HG02588 (cell line): ENCODE measurements at regions not wholly inside any gene's neighbourhood (a gene's known extent, or its start where the extent isn't known, plus 50 kb on each side); places are given as distances from the start of the nearest gene placed in this dataset.

Source experiments
- ATAC-seq: cut with Tn5 transposase; IDR thresholded peaks from one replicate; pipeline ENCODE4 v1.9.1; 2021; ENCODE audit warnings: mild to moderate bottlenecking, moderate library complexity; ENCODE audit not compliant: unreplicated experiment

DNA sequence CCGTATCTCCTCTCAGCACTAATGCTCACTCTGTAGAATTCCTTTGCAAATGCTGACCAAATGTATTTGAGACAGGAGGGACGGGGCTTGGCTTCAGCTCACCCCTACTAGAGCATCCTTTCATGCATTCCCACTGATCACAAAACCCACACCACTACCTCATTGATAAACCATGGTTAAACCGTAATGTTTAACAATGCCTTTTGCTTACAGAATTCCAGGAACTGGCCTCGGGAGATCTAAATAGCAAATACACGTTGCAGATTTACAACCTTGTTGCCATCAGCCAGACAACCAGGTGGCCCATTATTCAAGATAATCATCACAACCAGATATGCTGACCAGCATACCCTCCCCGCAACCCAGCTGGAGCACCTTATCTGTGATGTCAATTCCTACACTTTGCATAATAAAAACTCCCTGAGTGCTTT, 391.9 kb downstream of the KCTD8 start:
- no peak for ATAC-seq

DNA sequence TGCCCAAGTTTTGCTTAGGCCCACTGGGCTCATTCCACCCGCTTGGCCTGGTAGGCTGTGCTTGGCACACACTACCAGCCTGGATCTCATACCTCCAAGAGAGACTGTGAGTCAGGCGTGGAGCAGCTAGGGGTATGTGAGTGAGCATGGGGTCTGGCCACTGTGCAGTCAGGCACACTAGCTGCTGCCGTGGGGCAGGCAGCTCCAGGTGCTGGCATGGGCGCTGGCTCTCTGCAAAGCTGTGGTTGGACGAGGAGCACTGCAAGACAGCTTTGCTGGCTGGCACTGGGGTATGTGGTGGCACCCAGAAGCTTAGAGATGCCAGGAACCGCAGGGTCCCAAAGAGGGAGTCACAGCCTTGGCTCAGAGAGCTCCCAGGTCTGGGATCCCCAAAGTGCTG, 377.8 kb downstream of the KCTD8 start:
- ATAC-seq: no peak

DNA sequence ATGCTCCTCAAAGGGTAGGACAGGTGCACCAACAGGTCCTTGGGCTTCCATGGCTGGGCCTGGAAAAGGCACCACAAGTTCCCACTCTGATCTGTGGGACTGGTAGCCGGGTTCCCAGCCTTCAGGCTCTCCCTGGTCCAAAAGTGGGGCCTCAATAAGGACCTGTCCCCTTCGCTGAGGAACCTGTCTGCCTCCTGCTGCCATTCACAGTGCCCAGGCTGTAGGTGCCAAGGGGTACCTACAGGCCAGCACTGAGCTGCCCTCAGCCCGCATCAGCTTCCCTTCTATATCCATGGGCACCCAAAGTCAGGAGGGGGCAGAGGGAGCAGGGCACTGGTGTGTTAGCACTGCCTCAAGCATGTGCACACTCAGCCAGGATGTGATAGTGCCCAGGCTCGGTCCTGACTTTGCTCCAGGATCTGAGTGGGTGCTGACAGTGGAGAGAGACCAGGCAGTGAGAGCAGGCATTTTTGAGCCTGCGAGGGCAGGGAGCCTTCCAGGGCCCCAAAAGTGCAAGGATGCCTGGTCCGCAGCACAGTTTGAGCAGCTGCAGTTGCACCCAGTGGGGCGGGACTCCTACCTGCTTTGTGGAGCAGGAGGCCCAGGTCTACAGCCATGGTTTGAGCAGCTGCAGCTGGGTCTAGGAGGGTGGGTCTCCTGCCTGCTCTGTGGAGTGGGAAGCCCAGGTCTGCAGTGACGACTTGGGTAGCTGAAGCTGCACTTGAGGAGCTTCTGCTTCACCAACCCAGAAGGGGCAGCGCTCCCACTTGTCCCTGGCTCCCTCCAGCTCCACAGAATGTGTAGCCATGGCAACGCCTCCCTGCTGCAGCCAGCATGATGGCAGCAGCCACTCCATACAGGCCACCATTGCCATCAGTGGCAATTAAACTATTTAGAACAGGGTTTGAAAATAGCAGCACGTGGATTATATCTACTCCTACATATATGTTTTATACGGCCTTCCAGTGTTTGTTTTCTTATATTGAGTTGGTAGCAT, 376.4 kb downstream of the KCTD8 start:
- ATAC-seq: no peak

DNA sequence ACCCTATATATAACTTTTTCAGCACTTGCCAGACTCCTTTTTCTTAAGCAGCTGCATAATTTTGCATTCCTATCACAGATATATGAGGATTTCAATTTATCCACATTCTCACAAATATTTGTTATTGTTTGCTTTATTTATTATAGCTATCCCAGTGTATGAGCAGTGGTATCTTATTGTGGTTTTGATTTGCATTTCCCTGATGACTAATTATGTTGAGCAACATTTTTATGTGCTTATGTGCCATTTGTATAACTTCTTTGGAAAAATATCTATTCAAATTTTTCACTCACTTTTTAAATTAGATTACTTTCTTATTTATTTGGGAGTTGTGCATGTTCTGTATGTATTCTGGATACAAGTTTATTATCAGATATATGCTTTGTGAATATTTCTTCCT, 361.9 kb downstream of the KCTD8 start:
- no peak for ATAC-seq

DNA sequence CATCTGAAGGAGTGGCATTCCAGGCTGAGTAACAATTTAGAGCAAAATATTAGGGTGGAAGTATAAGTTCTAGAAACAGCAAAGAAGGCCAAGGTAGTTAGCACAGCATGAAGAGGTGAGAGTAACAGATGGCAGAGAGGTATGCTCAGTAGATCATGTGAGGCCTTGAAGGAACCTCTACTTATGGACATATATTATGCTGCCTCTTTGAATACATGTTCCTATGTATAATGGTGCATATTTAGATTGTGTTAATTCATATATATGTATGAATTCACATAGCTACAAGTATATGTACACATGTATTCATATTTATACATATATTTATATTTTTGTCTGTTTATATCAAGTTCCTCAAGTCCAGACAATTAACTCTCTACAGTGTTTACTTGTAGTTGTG, 355.2 kb downstream of the KCTD8 start:
- no peak for ATAC-seq

DNA sequence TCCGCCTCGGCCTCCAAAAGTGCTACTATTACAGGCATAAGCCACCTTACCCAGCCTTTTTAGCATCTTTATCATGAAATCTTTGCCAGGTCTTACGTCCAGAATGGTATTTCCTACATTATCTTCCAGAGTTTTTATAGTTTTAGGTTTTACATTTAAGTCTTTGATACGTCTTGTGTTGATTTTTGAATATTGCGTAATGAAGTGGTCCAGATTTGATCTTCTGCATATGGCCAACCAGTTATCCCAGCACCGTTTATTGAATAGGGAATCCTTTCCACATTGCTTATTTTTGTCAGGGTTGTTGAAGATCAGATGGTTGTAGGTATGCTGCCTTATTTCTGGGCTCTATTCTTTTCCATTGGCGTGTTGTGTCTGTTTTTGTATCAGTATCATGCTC, 349.6 kb downstream of the KCTD8 start:
- no peak for ATAC-seq

DNA sequence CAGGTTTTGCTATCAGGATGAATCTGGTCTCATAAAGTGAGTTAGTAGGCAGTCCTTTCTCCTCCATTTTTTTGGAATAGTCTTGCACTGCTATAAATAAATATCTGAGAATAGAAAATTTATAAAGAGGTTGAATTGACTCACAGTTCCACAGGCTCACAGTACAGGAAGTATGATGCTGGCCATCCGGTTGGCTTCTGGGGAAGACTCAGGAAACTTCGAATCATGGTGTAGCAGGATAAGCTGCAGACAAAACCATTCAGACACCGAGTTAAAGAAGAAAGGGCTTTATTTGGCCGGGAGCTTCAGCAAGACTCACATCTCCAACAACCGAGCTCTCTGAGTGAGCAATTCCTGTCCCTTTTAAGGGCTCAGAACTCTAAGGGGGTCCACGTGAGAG, 348.2 kb downstream of the KCTD8 start:
- ATAC-seq: no peak

DNA sequence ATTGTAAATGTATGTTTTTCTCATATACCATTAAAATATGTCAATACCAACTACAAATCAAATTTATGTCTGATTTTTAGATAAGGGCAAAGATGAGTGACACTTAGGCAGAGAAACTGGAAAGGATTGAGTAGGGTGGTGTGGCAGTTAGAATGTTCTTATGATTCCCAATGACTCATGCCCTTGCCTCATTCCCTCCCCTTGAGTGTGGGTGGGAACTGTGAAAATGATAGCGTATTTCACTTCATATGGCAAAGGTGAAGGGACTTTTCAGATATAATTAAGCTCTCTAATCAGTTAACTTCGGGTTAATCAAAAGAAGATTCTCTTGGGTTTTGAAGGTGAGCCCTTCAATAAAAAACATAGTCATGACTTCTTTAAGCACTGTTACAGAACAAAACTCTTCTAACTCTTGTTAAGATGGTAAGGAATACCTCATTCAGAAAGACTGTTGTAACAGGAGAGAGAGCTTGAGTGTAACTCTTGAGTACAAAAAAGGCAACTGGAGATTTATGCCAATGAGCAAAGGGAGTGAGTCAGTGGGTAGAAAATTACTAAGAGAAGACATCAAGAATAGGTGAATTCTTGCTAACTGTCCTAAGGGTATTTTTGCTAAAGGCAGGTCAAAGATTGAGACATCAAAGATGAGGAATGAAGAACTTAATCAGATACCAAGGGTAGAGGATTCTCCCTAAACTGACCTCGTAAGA, 329.5 kb downstream of the KCTD8 start:
- ATAC-seq: no peak

DNA sequence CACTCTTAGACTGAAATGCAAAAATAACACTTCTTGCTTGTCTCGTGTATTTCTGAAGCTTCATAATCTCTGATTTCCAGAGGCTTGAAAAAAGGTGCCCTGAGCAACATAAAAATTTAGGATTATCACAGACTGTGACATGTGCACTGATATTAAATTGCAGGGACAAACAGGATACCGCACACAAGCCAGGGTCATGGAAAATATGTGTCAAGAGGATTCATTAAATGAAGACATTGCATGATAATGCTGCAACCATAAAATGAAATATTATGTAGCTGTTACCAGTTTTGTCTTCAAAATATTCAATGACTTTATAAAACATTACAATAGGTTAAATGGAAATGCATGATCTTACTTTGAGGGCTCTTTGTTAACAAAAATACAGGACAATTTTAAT, 328.0 kb downstream of the KCTD8 start:
- no peak for ATAC-seq

DNA sequence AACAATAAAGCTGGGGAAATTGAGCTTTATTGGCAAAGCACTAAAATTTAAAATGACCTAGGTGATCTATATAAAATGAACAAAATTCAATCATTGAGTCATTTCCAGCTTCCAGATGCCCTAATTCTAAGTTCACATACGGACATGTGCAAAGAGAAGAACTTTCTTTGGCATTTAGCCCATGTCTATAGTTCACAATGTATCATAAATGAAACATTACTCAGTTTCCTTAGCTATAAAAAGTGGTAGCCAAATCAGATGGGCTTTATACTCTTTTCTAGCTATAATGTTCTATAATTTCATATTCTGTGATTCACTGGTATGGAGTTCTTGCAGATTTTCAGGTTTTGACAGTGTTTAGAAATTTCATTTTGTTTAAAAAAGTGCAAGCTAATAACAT, 327.4 kb downstream of the KCTD8 start:
- no peak for ATAC-seq
